ENCODE measurements at regions not wholly inside any gene's neighbourhood (a gene's known extent, or its start where the extent isn't known, plus 50 kb on each side); places are given as distances from the start of the nearest gene placed in this dataset.

DNA sequence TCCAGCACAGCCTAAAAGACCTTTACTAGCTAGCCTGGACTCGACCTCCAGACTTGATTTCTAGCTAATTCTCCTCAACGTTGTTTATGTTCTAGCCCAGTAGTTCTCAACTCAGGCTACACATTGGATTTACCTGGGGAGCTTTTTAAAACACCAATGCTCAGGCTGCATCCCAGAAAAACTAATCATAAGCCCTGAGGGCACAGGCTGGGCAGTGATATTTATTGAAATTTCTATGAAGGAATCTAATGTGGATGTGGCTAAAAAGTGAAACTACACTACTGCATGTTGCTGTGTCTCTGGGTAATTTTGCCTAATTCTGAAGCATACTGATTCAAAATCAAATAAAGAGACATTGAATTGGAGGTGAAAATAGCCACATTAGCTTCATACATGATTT lies 479.4 kb downstream of the KCNT2 start:
- TF ChIP-seq, protein P1, sequence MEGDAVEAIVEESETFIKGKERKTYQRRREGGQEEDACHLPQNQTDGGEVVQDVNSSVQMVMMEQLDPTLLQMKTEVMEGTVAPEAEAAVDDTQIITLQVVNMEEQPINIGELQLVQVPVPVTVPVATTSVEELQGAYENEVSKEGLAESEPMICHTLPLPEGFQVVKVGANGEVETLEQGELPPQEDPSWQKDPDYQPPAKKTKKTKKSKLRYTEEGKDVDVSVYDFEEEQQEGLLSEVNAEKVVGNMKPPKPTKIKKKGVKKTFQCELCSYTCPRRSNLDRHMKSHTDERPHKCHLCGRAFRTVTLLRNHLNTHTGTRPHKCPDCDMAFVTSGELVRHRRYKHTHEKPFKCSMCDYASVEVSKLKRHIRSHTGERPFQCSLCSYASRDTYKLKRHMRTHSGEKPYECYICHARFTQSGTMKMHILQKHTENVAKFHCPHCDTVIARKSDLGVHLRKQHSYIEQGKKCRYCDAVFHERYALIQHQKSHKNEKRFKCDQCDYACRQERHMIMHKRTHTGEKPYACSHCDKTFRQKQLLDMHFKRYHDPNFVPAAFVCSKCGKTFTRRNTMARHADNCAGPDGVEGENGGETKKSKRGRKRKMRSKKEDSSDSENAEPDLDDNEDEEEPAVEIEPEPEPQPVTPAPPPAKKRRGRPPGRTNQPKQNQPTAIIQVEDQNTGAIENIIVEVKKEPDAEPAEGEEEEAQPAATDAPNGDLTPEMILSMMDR (IDR thresholded peaks at IDR 0.05 in 4 of 5, conservative IDR thresholded peaks at IDR 0.05 in 1 of 5), result no peak
- no peak for TF ChIP-seq POLR2A (IDR thresholded peaks at IDR 0.05)
